SK-N-SH (cell line): ENCODE measurements at regions not wholly inside any gene's neighbourhood (a gene's known extent, or its start where the extent isn't known, plus 50 kb on each side); places are given as distances from the start of the nearest gene placed in this dataset.

Experiments used
- GABPA ChIP-seq: IDR thresholded peaks from 2 replicates; pipeline ENCODE4 v1.4.0; 2012; ENCODE audit warnings: low read depth, mild to moderate bottlenecking
- JUND ChIP-seq: IDR thresholded peaks from 2 replicates; pipeline ENCODE4 v1.4.0; 2012
- NRF1 ChIP-seq: IDR thresholded peaks from 2 replicates; pipeline ENCODE4 v1.6.1; 2012; ENCODE audit warnings: low read depth, mild to moderate bottlenecking, low read length
- POLR2AphosphoS5 ChIP-seq: IDR thresholded peaks from 2 replicates; pipeline ENCODE4 v1.6.1; 2012; ENCODE audit warnings: low read depth, low read length
- RAD21 ChIP-seq: IDR thresholded peaks from 2 replicates; pipeline ENCODE4 v1.6.1; 2012; ENCODE audit warnings: mild to moderate bottlenecking, low read length
- RCOR1 ChIP-seq: fragments of 150-350 bp; IDR thresholded peaks from 2 replicates; pipeline ENCODE4 v1.6.1; 2017; ENCODE audit warnings: antibody characterized with exemption, low read length
- TF ChIP-seq, protein P1 (sequence below): fragments of 200-600 bp; sonication (generic); IDR thresholded peaks from 2 replicates; pipeline ENCODE4 v1.6.1; 2017; ENCODE audit warnings: antibody characterized with exemption, mild to moderate bottlenecking, moderate library complexity
- TF ChIP-seq, protein P2 (sequence below): IDR thresholded peaks from 2 replicates; pipeline ENCODE4 v1.4.0; 2012; ENCODE audit warnings: low read depth

DNA sequence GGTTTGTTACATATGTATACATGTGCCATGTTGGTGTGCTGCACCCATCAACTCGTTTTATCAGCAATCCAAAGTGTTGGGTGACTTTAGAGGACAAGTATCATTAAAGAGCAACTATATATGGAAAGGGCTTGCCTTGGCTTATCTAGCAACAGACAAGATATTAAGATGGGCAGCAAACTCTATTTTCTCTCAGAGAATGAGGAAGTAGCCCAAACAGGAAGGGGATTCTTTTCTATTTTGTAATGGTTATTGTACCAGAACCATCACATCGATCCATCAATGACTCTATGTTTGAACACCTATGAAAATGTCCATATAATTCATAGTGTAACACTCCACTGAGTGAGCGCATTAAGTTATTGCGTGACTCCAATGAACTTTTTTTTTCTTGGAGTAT lies 260.1 kb upstream of the SLC24A2 start:
- TF ChIP-seq POLR2AphosphoS5 (no peak), JUND (no peak), GABPA (no peak), NRF1 (no peak), RAD21 (no peak), RCOR1 (no peak)
- TF ChIP-seq, protein P1, sequence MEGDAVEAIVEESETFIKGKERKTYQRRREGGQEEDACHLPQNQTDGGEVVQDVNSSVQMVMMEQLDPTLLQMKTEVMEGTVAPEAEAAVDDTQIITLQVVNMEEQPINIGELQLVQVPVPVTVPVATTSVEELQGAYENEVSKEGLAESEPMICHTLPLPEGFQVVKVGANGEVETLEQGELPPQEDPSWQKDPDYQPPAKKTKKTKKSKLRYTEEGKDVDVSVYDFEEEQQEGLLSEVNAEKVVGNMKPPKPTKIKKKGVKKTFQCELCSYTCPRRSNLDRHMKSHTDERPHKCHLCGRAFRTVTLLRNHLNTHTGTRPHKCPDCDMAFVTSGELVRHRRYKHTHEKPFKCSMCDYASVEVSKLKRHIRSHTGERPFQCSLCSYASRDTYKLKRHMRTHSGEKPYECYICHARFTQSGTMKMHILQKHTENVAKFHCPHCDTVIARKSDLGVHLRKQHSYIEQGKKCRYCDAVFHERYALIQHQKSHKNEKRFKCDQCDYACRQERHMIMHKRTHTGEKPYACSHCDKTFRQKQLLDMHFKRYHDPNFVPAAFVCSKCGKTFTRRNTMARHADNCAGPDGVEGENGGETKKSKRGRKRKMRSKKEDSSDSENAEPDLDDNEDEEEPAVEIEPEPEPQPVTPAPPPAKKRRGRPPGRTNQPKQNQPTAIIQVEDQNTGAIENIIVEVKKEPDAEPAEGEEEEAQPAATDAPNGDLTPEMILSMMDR, result no peak
- TF ChIP-seq, protein P2, sequence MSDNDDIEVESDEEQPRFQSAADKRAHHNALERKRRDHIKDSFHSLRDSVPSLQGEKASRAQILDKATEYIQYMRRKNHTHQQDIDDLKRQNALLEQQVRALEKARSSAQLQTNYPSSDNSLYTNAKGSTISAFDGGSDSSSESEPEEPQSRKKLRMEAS, result no peak
